HEK293T (cell line): ENCODE measurements at regions not wholly inside any gene's neighbourhood (a gene's known extent, or its start where the extent isn't known, plus 50 kb on each side); places are given as distances from the start of the nearest gene placed in this dataset.

Experiments used
- CTCF ChIA-PET: fragments of 350-600 bp; formaldehyde crosslinking; extraction: SDS; loops from one replicate; lab custom pipeline; 2021; ENCODE audit warnings: antibody characterized with exemption, inconsistent platforms; lab: Yijun Ruan, JAX
- POLR2A ChIA-PET: fragments of 350-600 bp; formaldehyde crosslinking; extraction: SDS; loops from one replicate; lab custom pipeline; 2020; ENCODE audit warnings: antibody characterized with exemption, inconsistent platforms; lab: Yijun Ruan, JAX
- DNase-seq: peaks from one replicate; pipeline ENCODE4 v3.0.0; 2012; ENCODE audit warnings: mixed read lengths; ENCODE audit errors: extremely low spot score
- ARNT ChIP-seq: fragments of 450-650 bp; IDR thresholded peaks from 2 replicates; pipeline ENCODE4 v1.6.1; 2017; ENCODE audit warnings: mild to moderate bottlenecking
- BHLHE40 ChIP-seq: fragments of 450-650 bp; IDR thresholded peaks from 2 replicates; pipeline ENCODE4 v1.6.1; 2016; ENCODE audit warnings: mild to moderate bottlenecking, moderate library complexity, borderline replicate concordance
- CTBP1 ChIP-seq: fragments of 450-650 bp; IDR thresholded peaks from 2 replicates; pipeline ENCODE4 v1.6.1; 2016; ENCODE audit warnings: borderline replicate concordance
- ELF4 ChIP-seq: fragments of 450-650 bp; IDR thresholded peaks from 2 replicates; pipeline ENCODE4 v1.6.1; 2017; ENCODE audit warnings: antibody characterized with exemption
- FOXA1 ChIP-seq: fragments of 450-650 bp; IDR thresholded peaks from 2 replicates; pipeline ENCODE4 v1.6.1; 2016; ENCODE audit warnings: mild to moderate bottlenecking
- FOXK2 ChIP-seq: fragments of 450-650 bp; IDR thresholded peaks from 2 replicates; pipeline ENCODE4 v1.6.1; 2016; ENCODE audit warnings: mild to moderate bottlenecking
- FOXM1 ChIP-seq: fragments of 450-650 bp; IDR thresholded peaks from 2 replicates; pipeline ENCODE4 v1.6.1; 2017; ENCODE audit warnings: mild to moderate bottlenecking, borderline replicate concordance
- HDGF ChIP-seq: fragments of 450-650 bp; IDR thresholded peaks from 2 replicates; pipeline ENCODE4 v1.6.1; 2017; ENCODE audit warnings: antibody characterized with exemption, borderline replicate concordance
- L3MBTL2 ChIP-seq: fragments of 450-650 bp; conservative IDR thresholded peaks from 2 replicates; pipeline ENCODE4 v1.6.1; 2016; ENCODE audit warnings: mild to moderate bottlenecking
- LEF1 ChIP-seq: fragments of 450-650 bp; IDR thresholded peaks from 2 replicates; pipeline ENCODE4 v1.6.1; 2017; ENCODE audit warnings: mild to moderate bottlenecking, borderline replicate concordance
- NFRKB ChIP-seq: fragments of 450-650 bp; IDR thresholded peaks from 2 replicates; pipeline ENCODE4 v1.6.1; 2016; ENCODE audit warnings: mild to moderate bottlenecking, moderate library complexity
- PKNOX1 ChIP-seq: fragments of 450-650 bp; IDR thresholded peaks from 2 replicates; pipeline ENCODE4 v1.6.1; 2016
- SP1 ChIP-seq: fragments of 450-650 bp; IDR thresholded peaks from 2 replicates; pipeline ENCODE4 v1.6.1; 2017
- SUZ12 ChIP-seq: fragments of 450-650 bp; IDR thresholded peaks from 2 replicates; pipeline ENCODE4 v1.6.1; 2016; ENCODE audit warnings: mild to moderate bottlenecking
- TARDBP ChIP-seq: fragments of 450-650 bp; IDR thresholded peaks from 2 replicates; pipeline ENCODE4 v1.6.1; 2016
- ZNF384 ChIP-seq: fragments of 450-650 bp; IDR thresholded peaks from 2 replicates; pipeline ENCODE4 v1.6.1; 2016

GRCh38 chr4:145427991-145428390, 53.7 kb upstream of the SMAD1 start:
- ChIA-PET CTCF (interaction anchor here (1.1 kb wide), 1 partner anchor 194 kb away, joined by 3 read pairs; no protein-coding TSS in a partner anchor), POLR2A (no interaction called here)
- TF ChIP-seq FOXK2 (no peak), CTBP1 (no peak), NFRKB (no peak), SP1 (no peak), L3MBTL2 (no peak), ELF4 (no peak), ZNF384 (no peak), PKNOX1 (no peak), BHLHE40 (no peak), HDGF (no peak), SUZ12 (no peak), FOXA1 (no peak), TARDBP (no peak)
- no peak for DNase-seq

GRCh38 chr4:145427221-145427620, 54.4 kb upstream of the SMAD1 start:
- CTCF ChIA-PET, result no interaction called here
- no peak for DNase-seq
- POLR2A ChIA-PET, result no interaction called here
- TF ChIP-seq TARDBP (no peak), FOXA1 (no peak), SP1 (no peak), SUZ12 (no peak), ELF4 (no peak), FOXM1 (no peak), NFRKB (no peak), FOXK2 (no peak), LEF1 (no peak), BHLHE40 (no peak), ARNT (no peak)

GRCh38 chr4:145423017-145423708, 58.5 kb upstream of the SMAD1 start:
- TF ChIP-seq TARDBP (no peak), ELF4 (no peak), SUZ12 (no peak), CTBP1 (no peak), NFRKB (no peak), SP1 (no peak), FOXK2 (no peak), HDGF (no peak), ARNT (no peak), ZNF384 (no peak), L3MBTL2 (no peak), LEF1 (no peak)
- CTCF ChIA-PET, result no interaction called here
- no peak for DNase-seq
- POLR2A ChIA-PET, result no interaction called here

- CTCF ChIA-PET, result no interaction called here
- DNase-seq, result no peak
- TF ChIP-seq SP1, result no peak
- TF ChIP-seq LEF1, result no peak
- no peak for TF ChIP-seq CTBP1
- TF ChIP-seq PKNOX1, result no peak
- TF ChIP-seq BHLHE40, result no peak
- no peak for TF ChIP-seq TARDBP
- no peak for TF ChIP-seq SUZ12
- no peak for TF ChIP-seq NFRKB
- POLR2A ChIA-PET, result no interaction called here
These were observed 60.9 kb upstream of the SMAD1 start for GRCh38 chr4:145420595-145421214.

GRCh38 chr4:145418739-145419138, 62.9 kb upstream of the SMAD1 start:
- TF ChIP-seq FOXK2 (no peak), BHLHE40 (no peak), SP1 (no peak), SUZ12 (no peak)
- ChIA-PET POLR2A (no interaction called here), CTCF (no interaction called here)
- no peak for DNase-seq

- ChIA-PET POLR2A (no interaction called here), CTCF (no interaction called here)
- DNase-seq, result no peak
- TF ChIP-seq PKNOX1 (no peak), TARDBP (no peak), BHLHE40 (no peak)
These were observed 64.1 kb upstream of the SMAD1 start for GRCh38 chr4:145417348-145418130.
